H9 (cell line): ENCODE measurements at regions not wholly inside any gene's neighbourhood (a gene's known extent, or its start where the extent isn't known, plus 50 kb on each side); places are given as distances from the start of the nearest gene placed in this dataset.

Source experiments
- DNase-seq: peaks from one replicate; pipeline ENCODE4 v3.0.0-alpha.2; 2017
- H2AFZ ChIP-seq: one replicate; pipeline ENCODE4 v1.6.1; 2013; ENCODE audit warnings: mild to moderate bottlenecking, low read length, control low read depth, moderate library complexity
- H2AK5ac ChIP-seq: 2 replicates; pipeline ENCODE4 v1.6.1; 2013; ENCODE audit warnings: low read length, control low read depth, mixed read lengths; ENCODE audit not compliant: insufficient read length
- H2BK120ac ChIP-seq: one replicate; pipeline ENCODE4 v1.6.1; 2013; ENCODE audit warnings: low read depth, mild to moderate bottlenecking, low read length, control low read depth, inconsistent platforms; ENCODE audit not compliant: poor library complexity, severe bottlenecking
- H2BK12ac ChIP-seq: 2 replicates; pipeline ENCODE4 v1.6.1; 2013; ENCODE audit warnings: low read length, control low read depth, mixed read lengths, low read depth; ENCODE audit not compliant: insufficient read length
- H2BK15ac ChIP-seq: 2 replicates; pipeline ENCODE4 v1.6.1; 2013; ENCODE audit warnings: low read depth, low read length, control low read depth
- H2BK20ac ChIP-seq: one replicate; pipeline ENCODE4 v1.6.1; 2013; ENCODE audit warnings: low read depth, mild to moderate bottlenecking, low read length, control low read depth, inconsistent platforms; ENCODE audit not compliant: poor library complexity, severe bottlenecking
- H2BK5ac ChIP-seq: 2 replicates; pipeline ENCODE4 v1.6.1; 2013; ENCODE audit warnings: low read length, control low read depth, mixed read lengths; ENCODE audit not compliant: insufficient read length
- H3K14ac ChIP-seq: 2 replicates; pipeline ENCODE4 v1.6.1; 2013; ENCODE audit warnings: low read length, control low read depth; ENCODE audit not compliant: insufficient read depth
- H3K18ac ChIP-seq: 2 replicates; pipeline ENCODE4 v1.6.1; 2013; ENCODE audit warnings: low read depth, mild to moderate bottlenecking, mixed read lengths, low read length, control low read depth; ENCODE audit not compliant: insufficient read length
- H3K23ac ChIP-seq: 2 replicates; pipeline ENCODE4 v1.6.1; 2013; ENCODE audit warnings: low read length, control low read depth, mixed read lengths, low read depth; ENCODE audit not compliant: insufficient read length
- H3K23me2 ChIP-seq: 2 replicates; pipeline ENCODE4 v1.6.1; 2013; ENCODE audit warnings: low read depth, mild to moderate bottlenecking, mixed read lengths, low read length, control low read depth; ENCODE audit not compliant: insufficient read length, poor library complexity, severe bottlenecking
- H3K27ac ChIP-seq: 2 replicates; pipeline ENCODE4 v1.5.1; 2013; ENCODE audit warnings: low read length, control low read depth, mixed read lengths, low read depth; ENCODE audit not compliant: insufficient read length
- H3K27me3 ChIP-seq: 2 replicates; pipeline ENCODE4 v1.6.1; 2013; ENCODE audit warnings: low read length, control low read depth, inconsistent platforms; ENCODE audit not compliant: insufficient read depth
- H3K4ac ChIP-seq: 2 replicates; pipeline ENCODE4 v1.6.1; 2013; ENCODE audit warnings: low read depth, mild to moderate bottlenecking, control low read depth, inconsistent platforms, low read length, moderate library complexity
- H3K4me1 ChIP-seq: 2 replicates; pipeline ENCODE4 v1.6.1; 2013; ENCODE audit warnings: low read length, control low read depth, inconsistent platforms; ENCODE audit not compliant: insufficient read depth
- H3K4me2 ChIP-seq: 2 replicates; pipeline ENCODE4 v1.6.1; 2013; ENCODE audit warnings: low read length, control low read depth, mixed read lengths; ENCODE audit not compliant: insufficient read length, insufficient read depth
- H3K56ac ChIP-seq: 2 replicates; pipeline ENCODE4 v1.6.1; 2013; ENCODE audit warnings: low read depth, mild to moderate bottlenecking, mixed read lengths, low read length, control low read depth; ENCODE audit not compliant: insufficient read length
- H3K79me1 ChIP-seq: 2 replicates; pipeline ENCODE4 v1.6.1; 2013; ENCODE audit warnings: low read depth, mild to moderate bottlenecking, moderate library complexity, low read length, control low read depth, inconsistent platforms; ENCODE audit not compliant: insufficient read depth, poor library complexity, severe bottlenecking
- H3K79me2 ChIP-seq: 2 replicates; pipeline ENCODE4 v1.6.1; 2013; ENCODE audit warnings: low read length, control low read depth, inconsistent platforms; ENCODE audit not compliant: insufficient read depth
- H3K9ac ChIP-seq: 2 replicates; pipeline ENCODE4 v1.6.1; 2013; ENCODE audit warnings: low read length, control low read depth, mixed read lengths; ENCODE audit not compliant: insufficient read length; ENCODE audit errors: extremely low read depth
- H3K9me3 ChIP-seq: one replicate; pipeline ENCODE4 v1.6.1; 2013; ENCODE audit warnings: low read depth, low read length, inconsistent platforms; ENCODE audit not compliant: control insufficient read depth
- H3T11ph ChIP-seq: one replicate; pipeline ENCODE4 v1.6.1; 2013; ENCODE audit warnings: mild to moderate bottlenecking, low read length, control low read depth, inconsistent platforms
- H4K20me1 ChIP-seq: one replicate; pipeline ENCODE4 v1.6.1; 2013; ENCODE audit not compliant: control insufficient read depth, insufficient read length, insufficient read depth
- H4K5ac ChIP-seq: 2 replicates; pipeline ENCODE4 v1.6.1; 2013; ENCODE audit warnings: low read depth, mild to moderate bottlenecking, mixed read lengths, low read length, control low read depth; ENCODE audit not compliant: insufficient read length
- H4K8ac ChIP-seq: replicated peaks from 2 replicates; pipeline ENCODE4 v1.6.1; 2013; ENCODE audit warnings: low read length, control low read depth, mixed read lengths, low read depth; ENCODE audit not compliant: insufficient read length
- H4K91ac ChIP-seq: 2 replicates; pipeline ENCODE4 v1.6.1; 2013; ENCODE audit warnings: low read depth, mild to moderate bottlenecking, moderate library complexity, mixed read lengths, low read length, control low read depth; ENCODE audit not compliant: insufficient read length
- H3K27ac Mint-ChIP-seq, 3 experiments: 2 replicates in 2 of 3; 3 replicates in 1 of 3; pipeline ENCODE4 v1.8.0; 2020 to 2021; ENCODE audit warnings: mixed read lengths in 3 of 3, mild to moderate bottlenecking in 1 of 3, moderate library complexity in 1 of 3
- H3K27me3 Mint-ChIP-seq: 2 replicates; pipeline ENCODE4 v1.8.0; 2021; ENCODE audit warnings: low read depth, mild to moderate bottlenecking, moderate library complexity, mixed read lengths
- H3K36me3 Mint-ChIP-seq, 3 experiments: 2 replicates in 2 of 3; 3 replicates in 1 of 3; pipeline ENCODE4 v1.8.0; 2020 to 2021; ENCODE audit warnings: low read depth in 3 of 3, mixed read lengths in 3 of 3; ENCODE audit not compliant: insufficient read depth in 1 of 3
- H3K4me1 Mint-ChIP-seq, 2 experiments: 2 replicates each; pipeline ENCODE4 v1.8.0; 2020; ENCODE audit warnings: mixed read lengths in 2 of 2
- H3K4me3 Mint-ChIP-seq, 2 experiments: 2 replicates in 1 of 2; 3 replicates in 1 of 2; pipeline ENCODE4 v1.8.0; 2020 to 2021; ENCODE audit warnings: mild to moderate bottlenecking in 2 of 2, mixed read lengths in 2 of 2, moderate library complexity in 1 of 2
- H3K9me3 Mint-ChIP-seq, 2 experiments: 2 replicates in 1 of 2; 3 replicates in 1 of 2; pipeline ENCODE4 v1.8.0; 2020; ENCODE audit warnings: mild to moderate bottlenecking in 2 of 2, mixed read lengths in 2 of 2, moderate library complexity in 1 of 2
- WGBS: extraction: QIAGEN DNeasy Blood & Tissue Kit; methylation state at CpG from one replicate; pipeline ENCODE4 v1.1.7; 2013; ENCODE audit warnings: missing lambda C conversion rate, low lambda C conversion rate, mixed read lengths; ENCODE audit not compliant: insufficient read length; ENCODE audit errors: extremely low coverage; 5-methylcytosine and 5-hydroxymethylcytosine counted together
- TF ChIP-seq, protein P1 (sequence below): fragments of 200-600 bp; sonication (generic); conservative IDR thresholded peaks from 3 replicates; pipeline ENCODE4 v1.8.0; 2021; ENCODE audit warnings: antibody characterized with exemption, mild to moderate bottlenecking

DNA sequence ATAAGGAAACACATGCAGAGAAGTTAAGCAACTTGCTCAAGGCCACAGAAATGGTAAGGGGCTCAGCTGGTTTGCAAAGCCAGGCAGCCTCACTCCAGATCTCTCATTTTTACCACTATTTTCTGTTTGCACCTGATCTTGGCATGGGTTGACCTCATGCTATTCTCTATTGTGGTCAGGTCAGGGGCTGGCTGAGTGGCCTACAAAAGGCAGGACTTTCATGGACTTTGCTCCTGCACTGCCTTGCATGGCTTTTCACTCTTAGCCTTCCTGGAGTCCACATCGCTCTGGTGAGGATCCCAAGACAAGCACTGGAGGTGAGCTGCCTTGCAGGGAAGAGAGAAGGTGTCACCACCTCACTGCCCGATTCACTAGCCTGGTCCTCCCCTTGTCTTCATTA, 56.8 kb upstream of the CSF3R start:
- Histone ChIP-seq H3K79me1 (no peaks in the 10 kb centered on the region), H3K27me3 (no peaks in the 10 kb centered on the region), H3K56ac (no peak overlapping the region), H3K79me2 (no peaks in the 10 kb centered on the region), H4K91ac (no peak overlapping the region), H2BK20ac (no peak overlapping the region), H2AFZ (no peak overlapping the region), H2BK5ac (no peak overlapping the region), H3K9me3 (no peaks in the 10 kb centered on the region), H4K8ac (no peak overlapping the region), H3K9ac (no peak overlapping the region), H3K23me2 (no peaks in the 10 kb centered on the region), H2BK120ac (no peak overlapping the region), H4K5ac (no peak overlapping the region), H2BK12ac (no peak overlapping the region), H3K14ac (no peak overlapping the region), H3K4me2 (no peak overlapping the region), H3T11ph (no peak overlapping the region), H3K18ac (no peak overlapping the region), H2BK15ac (no peak overlapping the region), H3K4me1 (no peaks in the 10 kb centered on the region), H3K4ac (no peak overlapping the region), H3K23ac (no peak overlapping the region), H4K20me1 (no peaks in the 10 kb centered on the region), H2AK5ac (no peak overlapping the region), H3K27ac (no peak overlapping the region)
- WGBS = no CpG with 5 or more reads among the region's 2 CpGs
- Mint-ChIP-seq H3K27me3 (peaks cover 5% of the 10 kb centered on the region), H3K4me3 (no peak overlapping the region), H3K9me3 (no peaks in the 10 kb centered on the region), H3K4me1 (peaks cover 0 to 7% of the 10 kb centered on the region in 2 experiments; a peak in 1 of 4 replicates), H3K27ac (peak overlapping the region in 1 of 3 experiments; percentile 54; a peak in 1 of 7 replicates), H3K36me3 (no peaks in the 10 kb centered on the region)
- TF ChIP-seq, protein P1, sequence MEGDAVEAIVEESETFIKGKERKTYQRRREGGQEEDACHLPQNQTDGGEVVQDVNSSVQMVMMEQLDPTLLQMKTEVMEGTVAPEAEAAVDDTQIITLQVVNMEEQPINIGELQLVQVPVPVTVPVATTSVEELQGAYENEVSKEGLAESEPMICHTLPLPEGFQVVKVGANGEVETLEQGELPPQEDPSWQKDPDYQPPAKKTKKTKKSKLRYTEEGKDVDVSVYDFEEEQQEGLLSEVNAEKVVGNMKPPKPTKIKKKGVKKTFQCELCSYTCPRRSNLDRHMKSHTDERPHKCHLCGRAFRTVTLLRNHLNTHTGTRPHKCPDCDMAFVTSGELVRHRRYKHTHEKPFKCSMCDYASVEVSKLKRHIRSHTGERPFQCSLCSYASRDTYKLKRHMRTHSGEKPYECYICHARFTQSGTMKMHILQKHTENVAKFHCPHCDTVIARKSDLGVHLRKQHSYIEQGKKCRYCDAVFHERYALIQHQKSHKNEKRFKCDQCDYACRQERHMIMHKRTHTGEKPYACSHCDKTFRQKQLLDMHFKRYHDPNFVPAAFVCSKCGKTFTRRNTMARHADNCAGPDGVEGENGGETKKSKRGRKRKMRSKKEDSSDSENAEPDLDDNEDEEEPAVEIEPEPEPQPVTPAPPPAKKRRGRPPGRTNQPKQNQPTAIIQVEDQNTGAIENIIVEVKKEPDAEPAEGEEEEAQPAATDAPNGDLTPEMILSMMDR = no peak
- peak; percentile 18 for DNase-seq
